ENCODE measurements at regions not wholly inside any gene's neighbourhood (a gene's known extent, or its start where the extent isn't known, plus 50 kb on each side); places are given as distances from the start of the nearest gene placed in this dataset.
A peak's percentile ranks its signal among the peaks of the same experiment; 100 is the strongest.

DNA sequence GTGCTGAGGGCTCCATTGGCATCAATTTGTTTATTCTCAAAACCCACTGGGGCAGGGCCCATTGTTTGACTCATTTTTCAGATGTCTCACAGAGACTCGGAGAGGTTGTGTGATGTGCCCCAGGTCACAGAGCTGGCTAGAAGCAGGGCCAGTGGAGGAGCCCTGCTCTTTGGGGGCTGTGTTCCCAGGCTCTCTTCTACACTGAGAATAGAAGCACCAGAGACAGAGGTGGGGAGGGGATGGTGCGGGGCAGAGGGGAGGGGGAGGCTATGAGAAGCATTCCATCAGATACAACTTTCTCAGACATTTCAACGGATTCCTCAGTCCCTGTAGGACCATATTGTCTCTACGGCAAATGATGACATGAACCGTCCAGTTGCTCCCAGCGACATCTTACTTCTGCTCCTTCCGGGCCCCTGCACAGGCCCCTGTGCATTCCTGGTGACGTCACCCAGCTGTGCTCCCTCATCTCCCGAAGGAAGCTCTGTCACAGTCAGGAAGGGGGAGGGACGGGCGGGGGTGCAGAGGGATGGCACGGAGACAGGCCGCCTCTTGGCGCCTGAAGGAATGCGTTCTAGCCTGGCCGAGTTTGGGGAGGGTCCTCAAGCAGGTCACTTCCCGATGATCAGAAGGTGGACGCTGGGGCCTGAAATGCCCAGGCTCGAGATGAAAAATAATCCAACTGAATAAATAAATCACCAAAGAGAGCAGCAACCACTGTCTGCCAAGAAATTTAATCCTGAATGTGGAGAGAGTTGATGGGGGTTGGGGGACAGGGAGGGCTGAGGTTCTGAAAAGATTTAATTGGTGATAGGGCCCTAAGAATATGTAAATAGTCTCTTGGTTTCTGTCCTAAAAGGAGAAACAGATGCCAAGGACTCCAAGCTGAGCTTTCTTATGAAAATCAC is 114.1 kb downstream of the NOG start:
- no peak overlapping the region for H3K4me3 ChIP-seq (ENCODE audit: low read depth, low read length)
- TF ChIP-seq, protein P1, sequence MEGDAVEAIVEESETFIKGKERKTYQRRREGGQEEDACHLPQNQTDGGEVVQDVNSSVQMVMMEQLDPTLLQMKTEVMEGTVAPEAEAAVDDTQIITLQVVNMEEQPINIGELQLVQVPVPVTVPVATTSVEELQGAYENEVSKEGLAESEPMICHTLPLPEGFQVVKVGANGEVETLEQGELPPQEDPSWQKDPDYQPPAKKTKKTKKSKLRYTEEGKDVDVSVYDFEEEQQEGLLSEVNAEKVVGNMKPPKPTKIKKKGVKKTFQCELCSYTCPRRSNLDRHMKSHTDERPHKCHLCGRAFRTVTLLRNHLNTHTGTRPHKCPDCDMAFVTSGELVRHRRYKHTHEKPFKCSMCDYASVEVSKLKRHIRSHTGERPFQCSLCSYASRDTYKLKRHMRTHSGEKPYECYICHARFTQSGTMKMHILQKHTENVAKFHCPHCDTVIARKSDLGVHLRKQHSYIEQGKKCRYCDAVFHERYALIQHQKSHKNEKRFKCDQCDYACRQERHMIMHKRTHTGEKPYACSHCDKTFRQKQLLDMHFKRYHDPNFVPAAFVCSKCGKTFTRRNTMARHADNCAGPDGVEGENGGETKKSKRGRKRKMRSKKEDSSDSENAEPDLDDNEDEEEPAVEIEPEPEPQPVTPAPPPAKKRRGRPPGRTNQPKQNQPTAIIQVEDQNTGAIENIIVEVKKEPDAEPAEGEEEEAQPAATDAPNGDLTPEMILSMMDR (IDR thresholded peaks at IDR 0.05; ENCODE audit: control insufficient read depth, extremely low read depth, insufficient read depth): no peak
- DNase-seq (ENCODE audit: low read depth): no peak

GRCh38 chr17:56708220-56708558 is 114.7 kb downstream of the NOG start:
- H3K4me3 ChIP-seq (ENCODE audit: low read depth, low read length): no peak overlapping the region
- no peak for DNase-seq (ENCODE audit: low read depth)
- TF ChIP-seq, protein P1 (IDR thresholded peaks at IDR 0.05; ENCODE audit: control insufficient read depth, extremely low read depth, insufficient read depth): no peak

DNA sequence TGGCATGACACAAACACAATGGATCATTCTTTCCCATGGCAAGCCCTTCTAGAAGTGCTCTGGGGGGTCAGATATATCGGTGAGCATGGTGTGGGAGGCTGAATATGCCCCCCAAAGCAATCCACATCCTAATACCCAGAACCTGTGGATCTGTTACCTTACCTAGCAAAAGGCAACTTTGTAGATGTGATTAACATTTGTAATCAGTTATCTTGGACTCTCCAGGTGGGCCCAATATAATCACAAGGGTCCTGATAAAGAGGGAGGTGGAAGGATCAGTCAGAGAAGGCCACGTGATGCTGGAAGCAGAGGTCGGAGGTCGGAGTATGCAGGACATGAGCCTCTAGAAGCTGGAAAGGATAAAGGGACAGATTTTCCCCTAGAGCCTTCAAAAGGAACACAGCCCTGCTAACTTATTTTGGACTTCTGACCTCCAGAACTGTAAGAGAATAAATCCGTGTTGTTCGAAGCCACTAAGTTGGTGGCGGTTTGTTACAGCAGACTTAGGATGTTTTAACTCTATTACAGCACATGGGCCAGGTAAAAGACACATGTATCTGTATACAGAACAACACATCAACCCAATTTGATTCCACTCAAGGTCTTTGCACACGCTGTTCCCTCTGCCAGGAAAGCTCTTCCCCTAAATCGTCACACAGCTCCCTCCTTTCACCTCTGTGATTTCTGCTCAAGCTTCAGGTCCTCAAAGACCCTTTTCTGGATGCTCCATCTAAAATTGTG is 115.3 kb downstream of the NOG start:
- no peak for DNase-seq (ENCODE audit: low read depth)
- TF ChIP-seq, protein P1 (IDR thresholded peaks at IDR 0.05; ENCODE audit: control insufficient read depth, extremely low read depth, insufficient read depth): no peak

GRCh38 chr17:56710986-56711385 is 117.5 kb downstream of the NOG start:
- TF ChIP-seq, protein P1 (IDR thresholded peaks at IDR 0.05; ENCODE audit: control insufficient read depth, extremely low read depth, insufficient read depth): no peak
- no peak for DNase-seq (ENCODE audit: low read depth)
- no peak overlapping the region for H3K4me3 ChIP-seq (ENCODE audit: low read depth, low read length)

More for the DNA sequence above, 115.3 kb downstream of the NOG start:
- no peak overlapping the region for H3K4me3 ChIP-seq (ENCODE audit: low read depth, low read length)

GRCh38 chr17:56715613-56716357 is 117.9 kb downstream of the C17orf67 start:
- peak; percentile 38 for DNase-seq (ENCODE audit: low read depth)
- TF ChIP-seq, protein P1 (IDR thresholded peaks at IDR 0.05; ENCODE audit: control insufficient read depth, extremely low read depth, insufficient read depth): peak; percentile 82
- no peak overlapping the region for H3K4me3 ChIP-seq (ENCODE audit: low read depth, low read length)

GRCh38 chr17:56717471-56717870 is 116.2 kb downstream of the C17orf67 start:
- no peak for DNase-seq (ENCODE audit: low read depth)
- TF ChIP-seq, protein P1 (IDR thresholded peaks at IDR 0.05; ENCODE audit: control insufficient read depth, extremely low read depth, insufficient read depth): no peak

More at GRCh38 chr17:56717471-56717870, 116.2 kb downstream of the C17orf67 start:
- no peak overlapping the region for H3K4me3 ChIP-seq (ENCODE audit: low read depth, low read length)
